Right kidney (tissue), 1 donor: ENCODE measurements at regions not wholly inside any gene's neighbourhood (a gene's known extent, or its start where the extent isn't known, plus 50 kb on each side); places are given as distances from the start of the nearest gene placed in this dataset.

Experiments used
- DNase-seq: peaks from one replicate; pipeline ENCODE4 v3.0.0-alpha.2; 2016

- no peak for DNase-seq
Measured at GRCh38 chr15:59953392-59953883, 50.7 kb upstream of the FOXB1 start.

GRCh38 chr15:59952960-59953359 is 51.2 kb upstream of the FOXB1 start:
- no peak for DNase-seq

DNA sequence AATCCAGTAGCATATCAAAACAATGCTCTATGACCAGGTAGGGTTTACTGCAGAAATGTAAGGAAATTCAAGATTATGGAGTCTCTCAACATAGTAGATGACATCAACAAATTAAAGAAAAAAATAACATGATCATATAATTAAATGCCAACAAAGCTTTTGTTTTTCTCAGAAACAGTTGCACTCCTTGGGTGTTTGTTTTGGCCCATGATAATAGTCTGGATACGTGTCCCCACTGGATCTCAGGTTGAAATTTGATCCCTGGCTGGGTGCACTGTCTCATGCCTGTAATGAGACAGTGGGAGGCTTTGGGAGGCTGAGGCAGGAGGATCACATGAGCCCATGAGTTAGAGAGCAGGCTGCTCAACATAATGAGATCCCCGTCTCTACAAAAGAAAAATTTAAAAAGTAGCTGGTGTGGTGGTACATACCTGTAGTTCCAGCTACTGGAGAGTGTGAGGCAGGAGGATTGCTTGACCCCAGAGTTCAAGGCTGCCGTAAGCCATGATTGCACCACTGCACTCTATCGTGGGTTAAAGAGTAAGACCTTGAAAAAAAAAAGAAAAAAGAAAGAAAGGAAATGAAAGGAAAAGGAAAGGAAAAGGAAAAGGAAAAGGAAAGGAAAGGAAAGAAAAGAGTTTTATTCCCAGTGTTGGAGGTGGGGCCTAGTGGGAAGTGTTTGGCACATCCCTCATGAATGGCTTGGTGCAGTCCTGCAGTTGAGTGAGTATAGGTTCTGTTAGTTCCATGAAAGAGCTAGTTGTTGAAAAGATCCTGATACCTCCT is 53.3 kb upstream of the FOXB1 start:
- no peak for DNase-seq

DNA sequence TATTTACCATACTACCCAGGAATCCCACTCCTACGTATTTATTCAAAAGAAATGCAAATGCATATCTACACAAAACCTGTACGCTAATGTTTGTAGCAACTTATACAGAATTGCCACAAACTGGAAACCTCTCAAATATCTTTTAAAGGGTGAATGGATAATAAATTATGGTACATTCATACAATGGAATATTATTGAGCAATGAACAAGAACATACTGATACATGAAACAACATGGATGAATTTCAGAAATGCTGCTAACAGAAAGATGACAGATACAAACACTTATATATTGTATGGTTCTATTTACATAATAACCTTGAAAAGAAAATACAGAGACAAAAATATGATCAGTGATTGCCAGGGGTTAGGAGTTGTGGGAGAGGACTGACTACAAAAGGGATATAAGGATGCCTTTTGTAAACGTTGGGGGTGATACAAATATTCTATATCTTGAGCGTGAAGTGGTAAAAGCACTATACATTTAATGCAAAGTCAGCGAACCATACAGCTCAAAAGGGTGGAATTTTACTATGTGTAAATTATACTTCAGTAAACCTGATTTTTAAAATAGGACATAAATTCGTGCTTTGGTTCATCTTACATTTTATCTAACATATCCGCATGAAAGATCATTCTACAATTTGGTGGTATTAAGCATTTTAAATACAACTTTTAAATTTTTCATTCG is 55.0 kb upstream of the FOXB1 start:
- DNase-seq = no peak

GRCh38 chr15:59946084-59946483 is 58.0 kb upstream of the FOXB1 start:
- no peak for DNase-seq

DNA sequence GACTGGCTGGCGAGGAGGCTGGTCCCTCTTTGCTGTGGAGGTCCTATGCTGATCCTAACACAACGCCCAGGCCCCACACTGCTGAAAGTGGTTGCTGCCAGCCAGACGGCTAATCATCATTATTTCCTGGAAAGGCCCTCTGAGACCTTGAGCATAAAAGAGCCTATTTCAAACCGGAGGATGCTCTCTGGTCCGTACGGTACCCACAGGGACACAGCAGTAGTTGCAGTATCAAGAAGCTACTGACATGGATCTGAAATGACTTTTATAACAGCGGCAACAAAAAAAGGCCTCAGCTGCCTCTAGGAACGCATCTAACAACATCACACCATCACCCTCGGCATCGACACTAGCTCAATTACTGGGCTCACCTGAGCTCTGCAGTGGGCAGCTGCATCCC is 59.1 kb upstream of the FOXB1 start:
- DNase-seq = no peak

DNA sequence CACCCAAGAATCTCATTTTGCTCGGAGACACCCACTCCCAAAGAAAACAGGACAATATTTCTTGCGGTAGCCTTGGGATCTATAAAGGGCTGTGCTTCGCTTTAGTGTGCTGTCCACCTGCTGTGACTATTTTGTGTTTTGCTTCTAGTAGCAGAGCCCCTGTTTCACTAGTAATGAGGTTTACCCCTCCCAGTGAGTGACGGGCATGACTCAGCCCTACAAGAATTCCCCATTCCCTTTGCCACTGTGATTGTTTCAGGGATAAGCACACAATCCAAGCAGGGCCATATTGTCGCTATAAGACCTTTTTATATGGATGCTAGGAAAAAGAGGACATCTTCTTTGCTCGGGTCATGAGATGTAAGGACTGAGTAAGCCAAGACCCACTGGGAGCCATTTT is 62.5 kb upstream of the FOXB1 start:
- no peak for DNase-seq

DNA sequence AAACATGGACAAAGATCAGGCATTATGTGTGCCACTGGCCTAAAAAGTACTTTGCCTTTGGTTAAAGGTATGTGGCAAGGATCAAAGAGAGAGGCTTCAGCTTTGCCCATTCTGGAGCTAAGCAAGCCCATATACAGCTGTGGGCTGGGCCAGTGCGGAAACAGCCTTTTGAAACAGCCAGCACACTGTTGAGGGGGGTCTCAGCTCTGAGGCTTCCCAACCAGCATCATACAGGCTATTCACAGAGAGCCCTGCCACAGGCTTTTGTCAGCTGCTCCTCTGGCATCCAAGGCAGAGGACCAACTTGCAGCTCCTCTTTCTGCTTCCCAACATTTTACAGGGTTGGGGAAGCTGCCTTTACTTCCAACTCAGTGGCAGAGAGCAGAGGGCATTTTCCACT is 63.2 kb upstream of the FOXB1 start:
- DNase-seq = no peak

GRCh38 chr15:59940456-59940855 is 63.7 kb upstream of the FOXB1 start:
- DNase-seq = no peak

DNA sequence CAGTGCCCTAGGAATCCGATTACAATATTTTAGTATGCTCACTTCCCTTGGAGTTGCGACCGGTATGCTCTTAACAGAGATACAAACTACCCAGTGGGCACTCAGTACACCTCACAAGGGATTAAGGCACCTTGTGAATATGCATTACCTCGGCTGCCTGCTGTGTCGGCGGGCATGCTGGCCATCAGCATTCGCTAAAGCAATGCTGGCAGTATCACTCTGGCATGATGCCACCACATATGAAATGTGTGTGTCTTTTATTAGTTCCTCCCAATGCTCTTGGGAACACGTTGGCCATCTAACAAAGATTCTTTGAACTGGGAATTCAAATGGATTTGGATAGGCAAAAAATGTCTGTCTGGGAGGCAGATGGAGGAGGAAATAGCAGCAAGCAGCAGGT is 67.4 kb upstream of the FOXB1 start:
- DNase-seq = no peak

GRCh38 chr15:59933607-59934006 is 70.5 kb upstream of the FOXB1 start:
- no peak for DNase-seq

GRCh38 chr15:59931646-59932261 is 72.4 kb upstream of the FOXB1 start:
- DNase-seq = no peak

GRCh38 chr15:59924812-59925522 is 79.1 kb upstream of the FOXB1 start:
- no peak for DNase-seq

- no peak for DNase-seq
Measured at GRCh38 chr15:59924096-59924495, 80.0 kb upstream of the FOXB1 start.

- no peak for DNase-seq
Measured at GRCh38 chr15:59923508-59923907, 80.6 kb upstream of the FOXB1 start.

- no peak for DNase-seq
Measured at GRCh38 chr15:59918994-59919951, 84.8 kb upstream of the FOXB1 start.

DNA sequence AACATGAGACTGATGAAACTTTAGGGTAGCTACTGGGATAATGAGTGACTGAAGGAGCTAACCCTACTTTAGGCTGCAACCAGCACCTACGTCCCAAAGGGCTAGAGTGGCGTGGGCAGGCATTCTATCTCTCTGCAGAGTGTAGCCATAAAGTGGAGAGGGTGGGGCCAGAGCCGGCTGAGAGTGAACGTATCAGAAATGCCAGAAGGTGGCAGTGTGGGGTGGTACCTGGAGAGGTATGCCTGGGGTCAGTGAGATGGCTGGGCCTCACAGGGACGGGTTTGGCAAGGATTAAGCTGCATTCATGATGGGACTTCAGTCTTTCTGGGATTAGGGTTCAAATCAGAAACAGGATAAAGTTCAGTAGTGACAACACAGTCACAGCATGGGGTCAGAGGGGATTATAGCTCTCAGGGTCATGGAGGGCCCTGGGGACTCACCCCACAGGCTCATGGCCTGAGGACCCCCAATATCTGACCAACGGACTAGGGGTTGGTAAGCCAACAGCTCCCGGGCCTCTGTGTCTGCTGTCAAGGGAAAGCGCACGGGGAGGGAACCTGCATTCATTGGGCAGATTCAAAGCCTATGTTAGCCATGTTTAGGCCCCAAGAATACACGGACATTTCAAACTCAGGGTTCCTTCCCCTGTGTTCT is 86.5 kb upstream of the FOXB1 start:
- DNase-seq = peak; percentile 20

- no peak for DNase-seq
Measured at GRCh38 chr15:59906046-59906445, 98.1 kb upstream of the FOXB1 start.

DNA sequence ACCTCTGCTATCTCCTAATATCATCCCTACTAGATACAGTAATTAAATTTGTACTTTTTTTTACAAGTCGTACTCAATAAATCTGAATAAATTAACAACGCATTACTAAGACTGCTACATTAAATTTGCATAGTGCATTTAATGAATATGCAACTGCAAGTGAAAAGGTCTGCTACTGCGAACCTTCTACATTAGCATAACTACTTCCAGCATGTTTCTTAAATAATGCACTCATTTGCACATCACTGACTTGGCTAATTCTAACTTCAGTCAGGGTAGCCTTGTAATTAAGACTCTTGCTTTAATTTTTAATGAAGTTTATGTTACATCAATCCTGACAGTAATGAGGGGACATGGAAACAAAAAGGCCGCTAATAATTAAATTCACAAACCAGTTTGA is 98.9 kb upstream of the FOXB1 start:
- no peak for DNase-seq

DNA sequence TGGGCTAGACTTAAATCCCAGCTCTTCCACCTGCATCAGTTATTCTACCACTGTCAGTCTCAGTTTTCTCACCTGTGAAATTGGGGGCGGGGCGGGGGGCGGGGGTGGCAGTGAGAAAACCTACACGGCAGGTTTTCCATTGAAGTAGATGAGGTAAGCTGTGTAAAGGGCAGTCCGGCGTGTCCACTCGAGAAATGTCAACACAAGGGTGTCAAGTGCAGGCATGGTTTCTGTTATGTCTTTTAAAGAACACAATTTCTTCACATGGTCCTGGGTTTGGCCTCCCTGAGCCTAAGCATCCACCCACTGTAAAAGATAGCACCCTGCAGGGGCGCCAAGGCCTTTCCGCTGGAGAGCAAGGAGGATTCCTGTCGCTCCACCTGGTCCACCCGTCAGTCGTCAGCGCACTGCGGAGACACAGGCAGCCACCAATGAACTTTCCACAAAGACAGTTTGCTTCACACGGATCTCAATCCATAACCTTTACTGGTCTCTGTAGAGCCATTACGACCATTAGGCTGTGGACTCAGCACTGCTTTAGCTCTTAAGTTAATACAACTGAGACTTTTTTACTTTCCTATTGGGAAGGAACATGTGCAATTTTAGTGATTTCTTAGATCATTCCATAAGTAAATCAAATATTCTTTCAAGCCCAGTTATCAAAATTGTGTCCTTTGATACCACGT is 99.5 kb upstream of the FOXB1 start:
- no peak for DNase-seq
